WERI-Rb-1 (cell line): ENCODE measurements at regions not wholly inside any gene's neighbourhood (a gene's known extent, or its start where the extent isn't known, plus 50 kb on each side); places are given as distances from the start of the nearest gene placed in this dataset.

Experiments
- DNase-seq: peaks from one replicate; pipeline ENCODE4 v3.0.0-alpha.2; 2020
- H3K27ac ChIP-seq: fragments of 250-450 bp; sonication (Bioruptor Pico); 2 replicates; pipeline ENCODE4 v1.5.1; 2020; ENCODE audit warnings: mild to moderate bottlenecking, moderate library complexity
- H3K27me3 ChIP-seq: fragments of 250-450 bp; sonication (Bioruptor Pico); 2 replicates; pipeline ENCODE4 v1.5.1; 2021; ENCODE audit warnings: mild to moderate bottlenecking, low read depth, moderate library complexity; ENCODE audit not compliant: insufficient read depth, severe bottlenecking
- H3K36me3 ChIP-seq: fragments of 250-450 bp; sonication (Bioruptor Pico); 2 replicates; pipeline ENCODE4 v1.5.1; 2020; ENCODE audit warnings: mild to moderate bottlenecking, moderate library complexity
- H3K4me3 ChIP-seq: 2 replicates; pipeline ENCODE4 v1.5.1; 2011; ENCODE audit warnings: low read depth, mild to moderate bottlenecking, control low read depth, low read length
- H3K9me3 ChIP-seq: fragments of 250-450 bp; sonication (Bioruptor Pico); 2 replicates; pipeline ENCODE4 v1.5.1; 2021; ENCODE audit warnings: mild to moderate bottlenecking, moderate library complexity; ENCODE audit not compliant: severe bottlenecking
- CTCF ChIP-seq: IDR thresholded peaks from 2 replicates; pipeline ENCODE4 v1.5.1; 2011; ENCODE audit warnings: low read depth, mild to moderate bottlenecking, control low read depth, inconsistent platforms, low read length

- H3K27me3 ChIP-seq = no peaks in the 10 kb centered on the region
- no peaks in the 10 kb centered on the region for H3K36me3 ChIP-seq
- H3K27ac ChIP-seq = no peak overlapping the region
- no peak overlapping the region for H3K4me3 ChIP-seq
- no peak for DNase-seq
- no peaks in the 10 kb centered on the region for H3K9me3 ChIP-seq
- TF ChIP-seq CTCF = no peak
These were observed 555.6 kb upstream of the IGFBP7 start for GRCh38 chr4:57665806-57666205.

GRCh38 chr4:57661517-57662090 is 551.4 kb upstream of the IGFBP7 start:
- H3K36me3 ChIP-seq = no peaks in the 10 kb centered on the region
- H3K27ac ChIP-seq = no peak overlapping the region
- no peak for TF ChIP-seq CTCF
- H3K9me3 ChIP-seq = no peaks in the 10 kb centered on the region
- DNase-seq = no peak
- H3K4me3 ChIP-seq = no peak overlapping the region
- no peaks in the 10 kb centered on the region for H3K27me3 ChIP-seq

GRCh38 chr4:57658673-57659072 is 548.5 kb upstream of the IGFBP7 start:
- H3K9me3 ChIP-seq = no peaks in the 10 kb centered on the region
- no peak overlapping the region for H3K4me3 ChIP-seq
- no peak overlapping the region for H3K27ac ChIP-seq
- TF ChIP-seq CTCF = no peak
- DNase-seq = no peak
- H3K36me3 ChIP-seq = no peaks in the 10 kb centered on the region
- no peaks in the 10 kb centered on the region for H3K27me3 ChIP-seq

- no peak overlapping the region for H3K4me3 ChIP-seq
- H3K36me3 ChIP-seq = no peaks in the 10 kb centered on the region
- H3K9me3 ChIP-seq = no peaks in the 10 kb centered on the region
- H3K27me3 ChIP-seq = no peaks in the 10 kb centered on the region
- H3K27ac ChIP-seq = no peak overlapping the region
- no peak for TF ChIP-seq CTCF
- no peak for DNase-seq
These were observed 548.0 kb upstream of the IGFBP7 start for GRCh38 chr4:57658188-57658587.

- no peaks in the 10 kb centered on the region for H3K36me3 ChIP-seq
- no peak for DNase-seq
- no peaks in the 10 kb centered on the region for H3K27me3 ChIP-seq
- H3K9me3 ChIP-seq = no peaks in the 10 kb centered on the region
- no peak overlapping the region for H3K4me3 ChIP-seq
- no peak overlapping the region for H3K27ac ChIP-seq
- no peak for TF ChIP-seq CTCF
These were observed 545.2 kb upstream of the IGFBP7 start for GRCh38 chr4:57655342-57655741.

GRCh38 chr4:57652779-57653178 is 542.6 kb upstream of the IGFBP7 start:
- DNase-seq = no peak
- Histone ChIP-seq H3K4me3 (no peak overlapping the region), H3K27ac (no peak overlapping the region), H3K27me3 (no peaks in the 10 kb centered on the region), H3K9me3 (no peaks in the 10 kb centered on the region), H3K36me3 (no peaks in the 10 kb centered on the region)
- no peak for TF ChIP-seq CTCF
